ENCODE measurements at regions not wholly inside any gene's neighbourhood (a gene's known extent, or its start where the extent isn't known, plus 50 kb on each side); places are given as distances from the start of the nearest gene placed in this dataset.

GRCh38 chr4:162804351-162804924, 362.3 kb downstream of the NAF1 start:
- TF ChIP-seq CTCF (IDR thresholded peaks at IDR 0.05) (no peak), POLR2A (IDR thresholded peaks at IDR 0.05) (no peak), EP300 (IDR thresholded peaks at IDR 0.05) (no peak)
